ENCODE measurements at regions not wholly inside any gene's neighbourhood (a gene's known extent, or its start where the extent isn't known, plus 50 kb on each side); places are given as distances from the start of the nearest gene placed in this dataset.

- Mint-ChIP-seq H3K4me1 (peaks cover 0 to 8% of the 10 kb centered on the region in 2 donors), H3K9me3 (no peaks in the 10 kb centered on the region), H3K27ac (no peak overlapping the region), H3K4me3 (no peak overlapping the region), H3K36me3 (no peaks in the 10 kb centered on the region), H3K27me3 (ENCODE audit: low read depth in 2 of 2) (peaks cover 16 to 22% of the 10 kb centered on the region in 2 donors)
- Histone ChIP-seq H3K4me3 (ENCODE audit: low read length) (no peak overlapping the region), H3K27ac (ENCODE audit: low read length) (no peak overlapping the region), H3K36me3 (ENCODE audit: control insufficient read depth, insufficient read depth, low read length) (no peaks in the 10 kb centered on the region), H3K9me3 (ENCODE audit: control insufficient read depth, insufficient read depth, low read length) (no peaks in the 10 kb centered on the region), H3K27me3 (ENCODE audit: control insufficient read depth, insufficient read depth, low read length) (no peaks in the 10 kb centered on the region), H3K4me1 (ENCODE audit: control insufficient read depth, insufficient read depth, low read length) (no peaks in the 10 kb centered on the region)
- intact Hi-C loops (cut with micrococcal nuclease) = no loop called here
- WGBS (ENCODE audit: insufficient coverage) = 100% methylated on average over 1 of the region's 1 CpG
- DNase-seq (no peak), ATAC-seq (no peak)
- TF ChIP-seq, protein P1, sequence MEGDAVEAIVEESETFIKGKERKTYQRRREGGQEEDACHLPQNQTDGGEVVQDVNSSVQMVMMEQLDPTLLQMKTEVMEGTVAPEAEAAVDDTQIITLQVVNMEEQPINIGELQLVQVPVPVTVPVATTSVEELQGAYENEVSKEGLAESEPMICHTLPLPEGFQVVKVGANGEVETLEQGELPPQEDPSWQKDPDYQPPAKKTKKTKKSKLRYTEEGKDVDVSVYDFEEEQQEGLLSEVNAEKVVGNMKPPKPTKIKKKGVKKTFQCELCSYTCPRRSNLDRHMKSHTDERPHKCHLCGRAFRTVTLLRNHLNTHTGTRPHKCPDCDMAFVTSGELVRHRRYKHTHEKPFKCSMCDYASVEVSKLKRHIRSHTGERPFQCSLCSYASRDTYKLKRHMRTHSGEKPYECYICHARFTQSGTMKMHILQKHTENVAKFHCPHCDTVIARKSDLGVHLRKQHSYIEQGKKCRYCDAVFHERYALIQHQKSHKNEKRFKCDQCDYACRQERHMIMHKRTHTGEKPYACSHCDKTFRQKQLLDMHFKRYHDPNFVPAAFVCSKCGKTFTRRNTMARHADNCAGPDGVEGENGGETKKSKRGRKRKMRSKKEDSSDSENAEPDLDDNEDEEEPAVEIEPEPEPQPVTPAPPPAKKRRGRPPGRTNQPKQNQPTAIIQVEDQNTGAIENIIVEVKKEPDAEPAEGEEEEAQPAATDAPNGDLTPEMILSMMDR (IDR thresholded peaks at IDR 0.05) = no peak
Measured at GRCh38 chr6:16953446-16953845, 148.4 kb upstream of the STMND1 start.

DNA sequence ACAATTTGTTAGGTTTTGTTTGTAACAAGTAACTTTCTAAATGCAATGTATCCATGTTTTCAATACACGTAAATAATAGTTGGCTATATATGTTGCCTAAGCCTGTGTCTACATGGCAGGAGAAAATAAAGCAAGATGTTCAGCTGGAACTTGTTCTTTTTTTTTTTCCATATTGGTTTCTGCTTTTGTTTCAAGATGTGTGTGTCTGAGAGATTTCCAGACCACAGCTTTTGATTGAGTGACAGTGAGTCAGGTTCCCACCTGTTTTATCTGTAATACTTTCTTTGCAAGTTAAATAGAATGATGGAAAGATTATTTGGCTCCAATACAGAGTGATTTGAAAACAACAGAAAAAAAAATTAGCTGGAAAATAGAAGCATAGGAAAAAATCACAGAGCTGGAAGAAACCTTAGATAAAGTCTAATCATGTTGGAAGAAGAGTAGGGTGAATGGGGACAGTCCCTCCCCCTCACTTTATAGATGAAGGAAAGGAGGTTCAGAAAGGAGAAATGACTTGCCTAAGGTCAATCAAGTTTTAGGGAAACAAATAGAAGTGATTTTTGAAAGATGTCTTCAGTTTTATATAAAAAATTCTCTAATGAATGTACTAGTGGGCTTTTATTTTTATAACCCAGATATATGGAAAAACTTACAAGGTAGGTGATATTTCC is 150.9 kb upstream of the STMND1 start:
- intact Hi-C loops (cut with micrococcal nuclease) = no loop called here
- ATAC-seq = no peak

GRCh38 chr6:16950302-16950701 is 151.5 kb upstream of the STMND1 start:
- Mint-ChIP-seq H3K4me3 (no peak overlapping the region), H3K27me3 (ENCODE audit: low read depth in 2 of 2) (peaks cover 18 to 34% of the 10 kb centered on the region in 2 donors), H3K27ac (no peak overlapping the region), H3K9me3 (no peaks in the 10 kb centered on the region), H3K36me3 (no peaks in the 10 kb centered on the region), H3K4me1 (peaks cover 0 to 9% of the 10 kb centered on the region in 2 donors)
- Histone ChIP-seq H3K4me3 (ENCODE audit: low read length) (no peak overlapping the region), H3K36me3 (ENCODE audit: control insufficient read depth, insufficient read depth, low read length) (no peaks in the 10 kb centered on the region), H3K27me3 (ENCODE audit: control insufficient read depth, insufficient read depth, low read length) (no peaks in the 10 kb centered on the region), H3K4me1 (ENCODE audit: control insufficient read depth, insufficient read depth, low read length) (no peaks in the 10 kb centered on the region), H3K9me3 (ENCODE audit: control insufficient read depth, insufficient read depth, low read length) (no peaks in the 10 kb centered on the region), H3K27ac (ENCODE audit: low read length) (no peak overlapping the region)
- intact Hi-C loops (cut with micrococcal nuclease) = no loop called here
- WGBS (ENCODE audit: insufficient coverage) = 80% methylated on average over 1 of the region's 2 CpGs
- no peak for ATAC-seq
- TF ChIP-seq, protein P1 (IDR thresholded peaks at IDR 0.05) = no peak
- no peak for DNase-seq

More for the DNA sequence above, 150.9 kb upstream of the STMND1 start:
- Histone ChIP-seq H3K27ac (ENCODE audit: low read length) (no peak overlapping the region), H3K9me3 (ENCODE audit: control insufficient read depth, insufficient read depth, low read length) (no peaks in the 10 kb centered on the region), H3K36me3 (ENCODE audit: control insufficient read depth, insufficient read depth, low read length) (no peaks in the 10 kb centered on the region), H3K4me3 (ENCODE audit: low read length) (no peak overlapping the region), H3K27me3 (ENCODE audit: control insufficient read depth, insufficient read depth, low read length) (no peaks in the 10 kb centered on the region), H3K4me1 (ENCODE audit: control insufficient read depth, insufficient read depth, low read length) (no peaks in the 10 kb centered on the region)
- H3K4me3 Mint-ChIP-seq = no peak overlapping the region
- no peaks in the 10 kb centered on the region for H3K36me3 Mint-ChIP-seq
- TF ChIP-seq, protein P1 (IDR thresholded peaks at IDR 0.05) = no peak
- H3K27me3 Mint-ChIP-seq (ENCODE audit: low read depth in 2 of 2) = peaks cover 20 to 27% of the 10 kb centered on the region in 2 donors
- no peak overlapping the region for H3K27ac Mint-ChIP-seq
- no peaks in the 10 kb centered on the region for H3K9me3 Mint-ChIP-seq
- DNase-seq = no peak
- 67% methylated on average over 1 of the region's 1 CpG for WGBS (ENCODE audit: insufficient coverage)
- H3K4me1 Mint-ChIP-seq = peaks cover 0 to 13% of the 10 kb centered on the region in 2 donors

DNA sequence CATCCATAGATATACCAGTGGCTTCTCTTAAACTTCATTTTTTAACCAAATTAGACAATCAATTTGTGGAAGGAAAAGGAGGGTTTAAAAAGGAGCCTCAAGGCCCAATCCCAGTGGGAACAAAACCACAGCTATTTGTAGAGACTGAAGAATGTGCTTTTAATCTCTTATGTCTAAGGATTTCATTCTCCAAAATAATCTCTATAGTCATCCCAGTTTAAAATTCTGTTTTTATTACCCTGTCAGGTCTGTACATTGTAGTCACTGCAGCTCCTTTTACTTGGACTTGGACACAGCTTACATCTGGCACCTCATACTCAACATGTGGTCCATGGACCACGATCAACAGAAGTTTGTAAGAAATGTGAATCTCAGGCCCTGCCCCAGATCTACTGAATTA is 152.1 kb upstream of the STMND1 start:
- H3K9me3 ChIP-seq (ENCODE audit: control insufficient read depth, insufficient read depth, low read length) = no peaks in the 10 kb centered on the region
- H3K27ac Mint-ChIP-seq = no peak overlapping the region
- no peaks in the 10 kb centered on the region for H3K9me3 Mint-ChIP-seq
- H3K4me1 Mint-ChIP-seq = peaks cover 0 to 9% of the 10 kb centered on the region in 2 donors
- 83% methylated on average over 1 of the region's 1 CpG for WGBS (ENCODE audit: insufficient coverage)
- TF ChIP-seq, protein P1 (IDR thresholded peaks at IDR 0.05) = no peak
- ATAC-seq = no peak
- DNase-seq = no peak
- no peaks in the 10 kb centered on the region for H3K4me1 ChIP-seq (ENCODE audit: control insufficient read depth, insufficient read depth, low read length)
- H3K27ac ChIP-seq (ENCODE audit: low read length) = no peak overlapping the region
- H3K27me3 Mint-ChIP-seq (ENCODE audit: low read depth in 2 of 2) = peaks cover 18 to 35% of the 10 kb centered on the region in 2 donors
- no peaks in the 10 kb centered on the region for H3K36me3 Mint-ChIP-seq
- H3K4me3 Mint-ChIP-seq = no peak overlapping the region
- intact Hi-C loops (cut with micrococcal nuclease) = no loop called here
- H3K27me3 ChIP-seq (ENCODE audit: control insufficient read depth, insufficient read depth, low read length) = no peaks in the 10 kb centered on the region
- H3K4me3 ChIP-seq (ENCODE audit: low read length) = no peak overlapping the region
- H3K36me3 ChIP-seq (ENCODE audit: control insufficient read depth, insufficient read depth, low read length) = no peaks in the 10 kb centered on the region
